HG03460 (cell line): ENCODE measurements at regions not wholly inside any gene's neighbourhood (a gene's known extent, or its start where the extent isn't known, plus 50 kb on each side); places are given as distances from the start of the nearest gene placed in this dataset.
"Not testable (repeated sequence)": the region's sequence is repeated elsewhere in the genome, so short reads cannot be mapped to it uniquely, and the experiment has no call there.

ENCODE experiments used
- ATAC-seq: cut with Tn5 transposase; IDR thresholded peaks from one replicate; pipeline ENCODE4 v1.9.1; 2021; ENCODE audit not compliant: unreplicated experiment

- ATAC-seq: no peak
Measured at GRCh38 chr2:199570934-199571333, 113.2 kb upstream of the SATB2 start.

DNA sequence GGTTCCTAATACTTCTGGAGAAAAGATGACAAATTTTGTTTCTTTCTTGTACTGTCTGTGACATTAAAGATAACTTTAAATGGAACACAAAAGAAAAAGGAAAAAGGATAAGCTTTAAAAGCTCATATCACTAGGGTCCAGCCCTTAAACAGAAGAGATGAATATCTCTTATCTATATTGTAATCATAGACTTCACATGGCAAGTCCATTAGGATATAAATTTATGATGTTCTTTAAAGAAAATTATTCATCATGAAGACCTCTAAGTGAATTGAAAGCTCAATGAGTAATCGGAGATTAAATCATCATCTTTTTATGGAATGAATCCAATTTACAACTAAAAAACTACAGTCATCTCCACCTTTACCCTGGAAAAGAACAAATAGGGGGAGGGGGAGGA lies 111.6 kb upstream of the SATB2 start:
- no peak for ATAC-seq

DNA sequence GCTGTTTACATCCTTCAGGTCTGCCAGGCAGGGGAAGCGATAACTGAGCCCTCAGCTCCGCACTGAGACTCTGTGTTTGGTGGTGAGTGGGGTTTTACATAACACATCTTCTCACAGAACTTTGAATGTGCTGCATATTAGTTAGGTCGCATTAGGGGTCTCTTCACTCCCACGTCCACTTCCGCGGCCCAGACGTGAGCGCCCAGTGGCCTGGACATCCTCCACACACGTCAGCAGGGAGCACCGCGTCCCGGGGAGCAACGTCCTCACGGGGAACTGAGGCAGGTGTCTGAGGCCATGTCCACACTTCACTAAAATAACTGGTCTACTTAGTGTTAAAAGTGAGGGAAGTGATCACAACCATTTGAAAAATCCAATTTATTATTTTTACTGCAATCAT lies 100.4 kb upstream of the SATB2 start:
- no peak for ATAC-seq

DNA sequence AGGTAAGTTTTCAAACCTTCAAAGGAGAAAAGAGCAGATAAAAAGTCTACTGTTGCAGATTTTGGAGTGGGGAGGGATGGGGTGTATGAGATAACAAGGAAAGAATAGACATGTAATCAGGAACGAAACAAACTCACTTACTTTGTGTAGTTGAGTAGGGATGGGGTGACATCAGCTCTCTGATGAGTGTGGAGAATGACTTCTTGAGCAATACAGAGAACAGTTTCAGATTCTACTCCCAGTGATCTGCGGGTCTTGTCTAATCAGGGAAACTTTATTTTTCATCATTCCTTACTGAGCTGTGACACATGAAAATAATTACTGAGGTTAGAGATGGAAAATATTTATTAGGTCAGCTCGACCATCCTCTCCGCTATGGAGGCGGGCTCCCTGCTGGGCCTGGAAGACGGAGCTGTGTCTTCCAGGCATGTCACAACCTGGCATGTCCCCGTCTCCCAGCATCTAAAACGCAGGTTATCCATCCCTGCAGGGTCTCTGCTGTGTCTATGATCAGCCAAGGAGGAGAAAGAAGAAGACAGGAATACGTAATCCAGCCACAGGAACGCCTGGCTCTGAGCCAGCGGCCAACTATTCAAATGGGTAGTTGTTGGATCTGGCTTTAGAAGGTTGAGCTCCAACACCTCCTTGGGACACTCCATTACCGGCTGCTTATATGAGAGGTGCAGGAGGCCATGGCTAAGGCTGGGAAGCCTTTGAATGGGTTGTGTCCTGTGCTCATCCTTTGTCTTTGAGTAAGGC lies 99.0 kb upstream of the SATB2 start:
- no peak for ATAC-seq

- no peak for ATAC-seq
Measured at GRCh38 chr2:199554026-199554425, 96.3 kb upstream of the SATB2 start.

GRCh38 chr2:199552141-199552540 lies 94.4 kb upstream of the SATB2 start:
- no peak for ATAC-seq

DNA sequence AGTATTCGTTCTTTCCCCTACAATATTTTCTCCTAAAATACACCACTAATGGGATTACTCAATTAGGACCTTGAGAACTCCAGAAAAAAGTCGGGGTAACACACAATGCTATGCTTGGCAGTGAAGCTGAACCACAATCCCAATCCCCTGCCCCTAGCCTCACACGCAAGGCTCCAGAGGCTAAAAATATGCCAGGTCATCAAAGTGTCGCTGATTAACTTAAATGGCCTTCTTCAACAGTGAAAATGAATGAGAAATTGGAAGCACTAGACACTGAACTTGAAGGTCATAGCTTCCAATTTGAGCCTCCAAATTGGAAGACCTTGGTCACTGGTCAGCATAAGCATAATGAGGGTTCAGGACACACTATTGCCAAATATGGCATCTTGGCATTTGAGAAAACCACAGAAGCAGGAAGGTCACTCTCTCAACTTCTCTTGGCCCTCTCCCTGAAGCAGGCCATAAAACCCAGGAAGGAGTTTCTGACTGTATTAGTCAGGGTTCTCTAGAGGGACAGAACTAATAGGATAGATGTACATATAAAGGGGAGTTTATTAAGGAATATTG lies 86.0 kb upstream of the SATB2 start:
- no peak for ATAC-seq

DNA sequence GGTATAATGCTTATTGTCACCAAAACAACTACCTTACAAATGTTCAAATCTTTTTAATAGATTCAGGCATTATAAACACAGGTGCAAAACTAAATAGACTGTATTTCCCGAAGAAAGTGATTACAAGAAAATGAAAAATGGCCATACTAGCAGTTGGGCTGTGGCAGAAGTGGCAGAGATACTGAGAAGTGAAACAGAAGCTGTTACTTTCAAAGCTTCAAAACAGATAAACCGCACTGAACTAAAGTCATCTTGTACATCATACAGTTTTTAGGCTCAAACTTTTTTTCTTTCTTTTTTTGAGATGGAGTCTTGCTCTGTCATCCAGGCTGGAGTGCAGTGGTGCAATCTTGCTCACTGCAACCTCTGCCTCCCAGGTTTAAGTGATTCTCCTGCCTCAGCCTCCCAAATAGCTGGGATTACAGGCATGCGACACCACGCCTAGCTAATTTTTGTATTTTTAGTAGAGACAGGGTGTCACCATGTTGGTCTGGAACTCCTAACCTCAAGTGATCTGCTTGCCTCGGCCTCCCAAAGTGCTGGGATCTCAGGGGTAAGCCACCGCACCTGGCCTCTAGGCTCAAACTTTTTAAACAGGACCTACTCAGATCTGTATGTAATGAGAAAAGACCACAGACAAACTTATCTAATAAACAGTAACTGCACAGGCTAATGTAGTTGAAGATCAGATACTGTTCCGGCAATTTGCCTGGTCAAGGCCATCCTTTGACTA lies 77.9 kb upstream of the SATB2 start:
- no peak for ATAC-seq

DNA sequence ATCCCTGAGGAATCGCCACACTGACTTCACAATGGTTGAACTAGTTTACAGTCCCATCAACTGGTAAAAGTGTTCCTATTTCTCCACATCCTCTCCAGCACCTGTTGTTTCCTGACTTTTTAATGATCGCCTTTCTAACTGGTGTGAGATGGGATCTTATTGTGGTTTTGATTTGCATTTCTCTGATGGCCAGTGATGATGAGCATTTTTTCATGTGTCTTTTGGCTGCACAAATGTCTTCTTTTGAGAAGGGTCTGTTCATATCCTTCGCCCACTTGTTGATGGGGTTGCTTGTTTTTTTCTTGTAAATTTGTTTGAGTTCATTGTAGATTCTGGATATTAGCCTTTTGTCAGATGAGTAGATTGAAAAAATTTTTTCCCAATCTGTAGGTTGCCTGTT lies 76.1 kb upstream of the SATB2 start:
- not testable (repeated sequence) for ATAC-seq

GRCh38 chr2:199527071-199527470 lies 69.3 kb upstream of the SATB2 start:
- ATAC-seq: no peak

GRCh38 chr2:199524689-199525574 lies 67.2 kb upstream of the SATB2 start:
- no peak for ATAC-seq

- ATAC-seq: peak; percentile 70
Measured at GRCh38 chr2:199509403-199509802, 51.7 kb upstream of the SATB2 start.
